H1 (cell line): ENCODE measurements at regions not wholly inside any gene's neighbourhood (a gene's known extent, or its start where the extent isn't known, plus 50 kb on each side); places are given as distances from the start of the nearest gene placed in this dataset.

Experiments used
- CTCF ChIA-PET: fragments of 300-600 bp; sonication (Branson Sonifier 250); formaldehyde crosslinking; loops from one replicate; lab custom pipeline; 2021; ENCODE audit not compliant: partially characterized antibody; lab: Charles Lee
- POLR2A ChIA-PET: fragments of 300-600 bp; sonication (Branson Sonifier 250); formaldehyde crosslinking; loops from one replicate; lab custom pipeline; 2021; ENCODE audit warnings: inconsistent platforms; ENCODE audit not compliant: partially characterized antibody; lab: Charles Lee
- DNase-seq, 2 experiments: peaks; one replicate each; pipeline versions ENCODE4 v3.0.0 to v3.0.0-alpha.2; 2010 to 2022; ENCODE audit warnings: low spot score in 2 of 2, low read depth in 1 of 2, mixed read lengths in 1 of 2
- FAIRE-seq: peaks from 2 replicates; lab custom pipeline; 2011; peaks lifted over from hg19 to GRCh38; lab: Jason Lieb, UNC
- H2AFZ ChIP-seq: 2 replicates; pipeline ENCODE4 v1.8.1; 2012; ENCODE audit warnings: low read length, inconsistent platforms
- H2AK5ac ChIP-seq: 2 replicates; pipeline ENCODE4 v1.6.1; 2013; ENCODE audit warnings: low read depth, low read length
- H2BK120ac ChIP-seq: replicated peaks from 2 replicates; pipeline ENCODE3; 2013; ENCODE audit warnings: low read depth, low read length, inconsistent platforms
- H2BK12ac ChIP-seq: 2 replicates; pipeline ENCODE4 v1.6.1; 2013; ENCODE audit warnings: low read depth, low read length
- H2BK15ac ChIP-seq: 2 replicates; pipeline ENCODE4 v1.6.1; 2013; ENCODE audit warnings: low read length
- H2BK20ac ChIP-seq: 2 replicates; pipeline ENCODE4 v1.6.1; 2013; ENCODE audit warnings: low read length
- H2BK5ac ChIP-seq: 2 replicates; pipeline ENCODE4 v1.6.1; 2013; ENCODE audit warnings: low read depth, low read length
- H3K14ac ChIP-seq: 2 replicates; pipeline ENCODE4 v1.6.1; 2013; ENCODE audit warnings: inconsistent platforms; ENCODE audit not compliant: insufficient read length
- H3K18ac ChIP-seq: 2 replicates; pipeline ENCODE4 v1.6.1; 2013; ENCODE audit warnings: low read length; ENCODE audit errors: extremely low read depth
- H3K23ac ChIP-seq: 2 replicates; pipeline ENCODE4 v1.6.1; 2013; ENCODE audit warnings: inconsistent platforms; ENCODE audit not compliant: insufficient read length
- H3K23me2 ChIP-seq: 2 replicates; pipeline ENCODE4 v1.6.1; 2013; ENCODE audit warnings: low read depth, low read length
- H3K27ac ChIP-seq: 2 replicates; pipeline ENCODE4 v1.6.1; 2011; ENCODE audit warnings: low read depth, low read length, inconsistent platforms
- H3K27me3 ChIP-seq, 4 experiments: replicated peaks in 1 of 4; 1 replicate in 1 of 4; 2 replicates in 3 of 4; pipeline versions ENCODE4 v1.6.1 to v1.8.1; 2011 to 2013; ENCODE audit warnings: low read length in 3 of 4, mild to moderate bottlenecking in 3 of 4, inconsistent platforms in 2 of 4, mixed read lengths in 2 of 4, moderate library complexity in 1 of 4; ENCODE audit not compliant: control insufficient read depth in 3 of 4, insufficient read depth in 3 of 4; ENCODE audit errors: extremely low read depth in 1 of 4
- H3K36me3 ChIP-seq, 4 experiments: 2 replicates each; pipeline versions ENCODE4 v1.6.1 to v1.8.1; 2011 to 2013; ENCODE audit warnings: mild to moderate bottlenecking in 4 of 4, low read length in 3 of 4, moderate library complexity in 2 of 4, control low read depth in 1 of 4, inconsistent platforms in 1 of 4; ENCODE audit not compliant: insufficient read depth in 4 of 4, control insufficient read depth in 2 of 4
- H3K4ac ChIP-seq: replicated peaks from 2 replicates; pipeline ENCODE3; 2013; ENCODE audit warnings: low read length, low read depth, mixed read lengths, inconsistent platforms; ENCODE audit not compliant: insufficient read length
- H3K4me1 ChIP-seq, 4 experiments: replicated peaks in 1 of 4; 1 replicate in 1 of 4; 2 replicates in 3 of 4; pipeline versions ENCODE4 v1.6.1 to v1.8.1; 2011 to 2013; ENCODE audit warnings: low read length in 3 of 4, inconsistent platforms in 2 of 4, mixed read lengths in 1 of 4; ENCODE audit not compliant: insufficient read depth in 4 of 4, control insufficient read depth in 3 of 4
- H3K4me2 ChIP-seq, 2 experiments: 2 replicates each; pipeline versions ENCODE4 v1.6.1 to v1.8.1; 2011 to 2013; ENCODE audit warnings: low read depth in 2 of 2, low read length in 2 of 2, control low read depth in 1 of 2, inconsistent platforms in 1 of 2, mild to moderate bottlenecking in 1 of 2; ENCODE audit not compliant: insufficient read depth in 1 of 2
- H3K4me3 ChIP-seq, 4 experiments: fragments of 200-600, 300-600 bp in 1 of 4; sonication (generic), shearing (Covaris generic), sonication (Bioruptor Twin) in 1 of 4; 2 replicates each; pipeline versions ENCODE4 v1.5.1 to v1.8.1; 2011 to 2016; ENCODE audit warnings: low read length in 4 of 4, low read depth in 3 of 4, control low read depth in 2 of 4, inconsistent platforms in 2 of 4, mild to moderate bottlenecking in 2 of 4, mixed read lengths in 1 of 4, moderate library complexity in 1 of 4; ENCODE audit not compliant: insufficient read depth in 2 of 4; ENCODE audit errors: extremely low read depth in 1 of 4
- H3K56ac ChIP-seq: replicated peaks from 2 replicates; pipeline ENCODE3; 2013; ENCODE audit warnings: low read depth, mild to moderate bottlenecking, mixed read lengths, low read length, inconsistent platforms; ENCODE audit not compliant: insufficient read length
- H3K79me1 ChIP-seq: 2 replicates; pipeline ENCODE4 v1.6.1; 2013; ENCODE audit warnings: low read depth, low read length, control low read depth
- H3K79me2 ChIP-seq, 2 experiments: 2 replicates each; pipeline versions ENCODE4 v1.6.1 to v1.8.1; 2012 to 2013; ENCODE audit warnings: low read length in 2 of 2, mild to moderate bottlenecking in 2 of 2, inconsistent platforms in 1 of 2; ENCODE audit not compliant: insufficient read depth in 2 of 2, control insufficient read depth in 1 of 2
- H3K9ac ChIP-seq, 4 experiments: replicated peaks in 1 of 4; 1 replicate in 1 of 4; 2 replicates in 3 of 4; pipeline versions ENCODE4 v1.6.1 to v1.8.1; 2011 to 2013; ENCODE audit warnings: low read depth in 3 of 4, low read length in 3 of 4, control low read depth in 2 of 4, mild to moderate bottlenecking in 2 of 4, moderate library complexity in 2 of 4, inconsistent platforms in 1 of 4; ENCODE audit errors: extremely low read depth in 1 of 4
- H3K9me3 ChIP-seq, 2 experiments: 2 replicates each; pipeline versions ENCODE4 v1.6.1 to v1.8.1; 2012 to 2013; ENCODE audit warnings: mild to moderate bottlenecking in 2 of 2, moderate library complexity in 2 of 2, control low read depth in 1 of 2, inconsistent platforms in 1 of 2, low read depth in 1 of 2, low read length in 1 of 2, mixed read lengths in 1 of 2; ENCODE audit not compliant: insufficient read depth in 2 of 2
- H4K20me1 ChIP-seq, 2 experiments: replicated peaks in 1 of 2; 2 replicates each; pipeline versions ENCODE3 to v1.8.1; 2011 to 2013; ENCODE audit warnings: inconsistent platforms in 2 of 2, low read length in 2 of 2, mild to moderate bottlenecking in 1 of 2; ENCODE audit not compliant: insufficient read depth in 2 of 2, control insufficient read depth in 1 of 2
- H4K5ac ChIP-seq: 2 replicates; pipeline ENCODE4 v1.6.1; 2013; ENCODE audit warnings: low read length, low read depth, mixed read lengths, inconsistent platforms; ENCODE audit not compliant: insufficient read length
- H4K8ac ChIP-seq: 2 replicates; pipeline ENCODE4 v1.8.0; 2013; ENCODE audit warnings: mild to moderate bottlenecking, moderate library complexity, low read length, inconsistent platforms; ENCODE audit not compliant: insufficient read depth; ENCODE audit errors: extremely low read depth
- H4K91ac ChIP-seq: replicated peaks from 2 replicates; pipeline ENCODE3; 2013; ENCODE audit warnings: low read length, mixed read lengths, inconsistent platforms; ENCODE audit not compliant: insufficient read length
- ATF3 ChIP-seq: IDR thresholded peaks from 2 replicates; pipeline ENCODE4 v1.6.1; 2011; ENCODE audit warnings: low read depth, mild to moderate bottlenecking, low read length; ENCODE audit not compliant: insufficient read depth
- BRCA1 ChIP-seq: IDR thresholded peaks from 2 replicates; pipeline ENCODE4 v1.6.1; 2012; ENCODE audit warnings: low read depth, low read length, improper control_type of control experiment
- CBX8 ChIP-seq: fragments of 300-800, 300-1000 bp; sonication (generic); IDR thresholded peaks from 2 replicates; pipeline ENCODE4 v1.7.1; 2016; ENCODE audit warnings: low read depth, low read length, borderline replicate concordance
- RNF2 ChIP-seq: fragments of 200-900, 300-1000 bp; sonication (generic); IDR thresholded peaks from 2 replicates; pipeline ENCODE4 v1.7.1; 2016; ENCODE audit warnings: borderline replicate concordance, low read depth, mild to moderate bottlenecking, antibody characterized with exemption, low read length; ENCODE audit not compliant: poor library complexity, severe bottlenecking; ENCODE audit errors: missing control alignments
- WGBS, 2 experiments: shearing (Covaris generic) in 1 of 2; methylation state at CpG; one replicate each; pipeline versions ENCODE4 v1.1.6 to v1.1.7; 2013 to 2015; ENCODE audit warnings: low lambda C conversion rate in 2 of 2, mixed read lengths in 2 of 2, inconsistent platforms in 1 of 2, low coverage in 1 of 2, missing lambda C conversion rate in 1 of 2; ENCODE audit not compliant: insufficient replicate concordance in 2 of 2, insufficient coverage in 1 of 2, insufficient read length in 1 of 2; ENCODE audit errors: extremely low coverage in 1 of 2, missing lambda C conversion rate in 1 of 2; 5-methylcytosine and 5-hydroxymethylcytosine counted together

- no peak overlapping the region for H2AFZ ChIP-seq
- no peak overlapping the region for H3K14ac ChIP-seq
- H3K4me1 ChIP-seq = peaks cover 0 to 4% (median 0%) of the 10 kb centered on the region in 4 experiments; a peak in 5 of 7 replicates
- H3K36me3 ChIP-seq = no peaks in the 10 kb centered on the region
- H3K27ac ChIP-seq = no peak overlapping the region
- H3K4me3 ChIP-seq = no peak overlapping the region
- FAIRE-seq (no peak), DNase-seq (no peak)
- H3K9me3 ChIP-seq = no peaks in the 10 kb centered on the region
- no peak overlapping the region for H3K23ac ChIP-seq
- no peaks in the 10 kb centered on the region for H3K79me1 ChIP-seq
- no peaks in the 10 kb centered on the region for H3K79me2 ChIP-seq
- no peak overlapping the region for H2BK20ac ChIP-seq
- ChIA-PET CTCF (no interaction called here), POLR2A (no interaction called here)
- no peak overlapping the region for H4K91ac ChIP-seq
- H4K5ac ChIP-seq = no peak overlapping the region
- H3K27me3 ChIP-seq = no peaks in the 10 kb centered on the region
- TF ChIP-seq RNF2 (no peak), CBX8 (no peak), ATF3 (no peak), BRCA1 (no peak)
- H4K20me1 ChIP-seq = no peaks in the 10 kb centered on the region
- H2BK120ac ChIP-seq = no peak overlapping the region
- H3K4me2 ChIP-seq = no peak overlapping the region
- H3K4ac ChIP-seq = no peak overlapping the region
- WGBS, 2 experiments = 95% methylated on average over 2 of the region's 2 CpGs; no CpG with 5 or more reads in 1 of the 2 experiments
- H3K9ac ChIP-seq = no peak overlapping the region
- no peak overlapping the region for H2BK5ac ChIP-seq
- H2BK15ac ChIP-seq = no peak overlapping the region
- H2BK12ac ChIP-seq = no peak overlapping the region
- H4K8ac ChIP-seq = no peak overlapping the region
- no peak overlapping the region for H2AK5ac ChIP-seq
- no peaks in the 10 kb centered on the region for H3K23me2 ChIP-seq
- no peak overlapping the region for H3K56ac ChIP-seq
- H3K18ac ChIP-seq = no peak overlapping the region
Observed at GRCh38 chr4:15143551-15143950, 141.3 kb downstream of the CPEB2 start.
